Brain microvascular endothelial cell (primary cell): ENCODE measurements at regions not wholly inside any gene's neighbourhood (a gene's known extent, or its start where the extent isn't known, plus 50 kb on each side); places are given as distances from the start of the nearest gene placed in this dataset.

ENCODE experiments used
- DNase-seq: peaks from one replicate; pipeline ENCODE4 v3.0.0-alpha.2; 2020
- H3K27ac ChIP-seq: fragments of 250-450 bp; sonication (Bioruptor Pico); 2 replicates; pipeline ENCODE4 v1.5.1; 2020; ENCODE audit warnings: mild to moderate bottlenecking, moderate library complexity
- H3K27me3 ChIP-seq: fragments of 250-450 bp; sonication (Bioruptor Pico); replicated peaks from 2 replicates; pipeline ENCODE4 v1.5.1; 2020; ENCODE audit warnings: mild to moderate bottlenecking
- H3K36me3 ChIP-seq: fragments of 250-450 bp; sonication (Bioruptor Pico); replicated peaks from 2 replicates; pipeline ENCODE4 v1.5.1; 2020; ENCODE audit warnings: mild to moderate bottlenecking
- H3K4me3 ChIP-seq: 2 replicates; pipeline ENCODE4 v1.5.1; 2011; ENCODE audit warnings: low read depth, mild to moderate bottlenecking, control low read depth, low read length, moderate library complexity
- in situ Hi-C: cut with HindIII; loops from 2 replicates; pipeline ENCODE4 v1.10.0; 2017; ENCODE audit warnings: low sequenced_read_pairs, low pct_ligation_motif_present
- TF ChIP-seq, protein P1 (sequence below): IDR thresholded peaks from 2 replicates; pipeline ENCODE4 v1.5.1; 2011; ENCODE audit warnings: low read depth, mild to moderate bottlenecking, moderate library complexity, low read length, control low read depth, inconsistent platforms; ENCODE audit errors: missing control alignments

DNA sequence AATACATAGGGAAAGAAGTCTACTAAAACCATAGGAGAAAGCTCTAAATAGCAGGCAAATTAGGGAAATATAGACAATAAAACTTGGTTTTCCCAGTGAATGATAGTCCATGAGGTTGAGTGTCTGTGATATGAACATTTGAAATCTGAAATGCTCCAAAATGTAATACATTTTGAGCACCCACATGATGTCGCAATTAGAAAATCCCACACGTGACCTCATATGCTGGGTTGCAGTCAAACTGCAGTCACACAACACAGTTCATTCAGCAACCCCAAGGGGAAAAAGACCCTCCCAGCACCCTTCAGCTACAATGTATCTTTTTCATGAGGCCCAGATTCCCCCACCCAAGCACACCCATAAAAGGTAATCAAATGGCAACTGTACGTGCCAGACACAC lies 155.6 kb downstream of the BTC start:
- H3K4me3 ChIP-seq, result no peak overlapping the region
- in situ Hi-C loops, result no loop called here
- no peaks in the 10 kb centered on the region for H3K27me3 ChIP-seq
- no peaks in the 10 kb centered on the region for H3K36me3 ChIP-seq
- no peak overlapping the region for H3K27ac ChIP-seq
- DNase-seq, result no peak
- TF ChIP-seq, protein P1, sequence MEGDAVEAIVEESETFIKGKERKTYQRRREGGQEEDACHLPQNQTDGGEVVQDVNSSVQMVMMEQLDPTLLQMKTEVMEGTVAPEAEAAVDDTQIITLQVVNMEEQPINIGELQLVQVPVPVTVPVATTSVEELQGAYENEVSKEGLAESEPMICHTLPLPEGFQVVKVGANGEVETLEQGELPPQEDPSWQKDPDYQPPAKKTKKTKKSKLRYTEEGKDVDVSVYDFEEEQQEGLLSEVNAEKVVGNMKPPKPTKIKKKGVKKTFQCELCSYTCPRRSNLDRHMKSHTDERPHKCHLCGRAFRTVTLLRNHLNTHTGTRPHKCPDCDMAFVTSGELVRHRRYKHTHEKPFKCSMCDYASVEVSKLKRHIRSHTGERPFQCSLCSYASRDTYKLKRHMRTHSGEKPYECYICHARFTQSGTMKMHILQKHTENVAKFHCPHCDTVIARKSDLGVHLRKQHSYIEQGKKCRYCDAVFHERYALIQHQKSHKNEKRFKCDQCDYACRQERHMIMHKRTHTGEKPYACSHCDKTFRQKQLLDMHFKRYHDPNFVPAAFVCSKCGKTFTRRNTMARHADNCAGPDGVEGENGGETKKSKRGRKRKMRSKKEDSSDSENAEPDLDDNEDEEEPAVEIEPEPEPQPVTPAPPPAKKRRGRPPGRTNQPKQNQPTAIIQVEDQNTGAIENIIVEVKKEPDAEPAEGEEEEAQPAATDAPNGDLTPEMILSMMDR, result no peak

DNA sequence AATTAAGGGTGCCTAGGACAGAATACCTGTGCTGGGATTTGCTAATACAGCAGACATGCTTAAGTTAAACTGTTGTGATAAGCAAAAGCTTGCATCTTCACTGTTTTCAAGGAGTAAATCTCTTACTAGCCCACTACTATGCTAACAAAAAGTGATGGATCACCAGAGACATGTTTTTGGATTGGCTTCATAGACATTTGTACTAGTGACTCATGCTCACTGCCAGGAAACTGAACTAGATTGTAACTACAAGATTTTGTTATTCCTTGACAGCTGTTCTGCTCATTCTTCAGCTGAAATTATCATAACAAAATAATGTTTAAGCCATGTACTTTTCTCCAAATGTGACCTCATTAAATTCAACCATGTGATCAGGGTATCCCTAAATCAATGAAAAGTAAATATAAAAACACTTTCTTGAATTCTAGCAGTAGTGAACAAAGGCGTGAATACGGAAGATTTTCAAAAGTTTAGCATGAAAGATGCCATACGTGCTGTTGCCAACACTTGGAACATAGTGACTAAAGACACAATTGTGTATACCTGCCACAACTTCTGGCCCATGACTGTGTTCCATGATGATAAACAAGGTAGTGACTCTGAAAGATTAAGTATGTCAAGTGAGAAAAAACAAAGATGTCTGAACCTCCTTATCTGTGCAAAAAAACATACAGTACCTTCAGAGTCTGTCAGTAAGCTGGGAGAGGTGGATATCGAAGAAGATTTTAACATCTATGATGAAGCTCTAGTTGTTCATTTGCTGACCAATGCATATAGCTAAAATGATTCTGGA lies 154.0 kb downstream of the BTC start:
- Histone ChIP-seq H3K27me3 (no peaks in the 10 kb centered on the region), H3K36me3 (no peaks in the 10 kb centered on the region), H3K4me3 (no peak overlapping the region), H3K27ac (no peak overlapping the region)
- TF ChIP-seq, protein P1, result no peak
- DNase-seq, result peak; percentile 63
- in situ Hi-C loops, result no loop called here

DNA sequence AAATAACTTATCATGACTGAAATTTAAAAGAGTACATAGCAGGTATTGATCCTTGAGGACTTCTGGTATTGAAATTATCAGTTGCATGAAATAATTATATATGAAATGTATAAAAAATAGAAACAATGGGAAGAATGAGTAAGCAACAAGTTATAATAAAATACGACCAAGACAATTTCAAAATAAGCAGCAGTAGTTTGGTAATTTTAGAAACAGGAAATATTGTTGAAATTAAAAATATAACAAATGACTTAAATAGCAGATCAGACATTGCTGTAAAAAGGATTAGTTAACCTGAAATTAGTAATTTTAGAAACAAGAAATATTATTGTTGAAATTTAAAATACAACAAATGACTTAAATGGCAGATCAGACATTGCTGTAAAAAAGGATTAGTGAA lies 152.3 kb downstream of the BTC start:
- no peak overlapping the region for H3K27ac ChIP-seq
- H3K36me3 ChIP-seq, result no peaks in the 10 kb centered on the region
- no peaks in the 10 kb centered on the region for H3K27me3 ChIP-seq
- TF ChIP-seq, protein P1, result no peak
- no peak for DNase-seq
- in situ Hi-C loops, result no loop called here
- no peak overlapping the region for H3K4me3 ChIP-seq

DNA sequence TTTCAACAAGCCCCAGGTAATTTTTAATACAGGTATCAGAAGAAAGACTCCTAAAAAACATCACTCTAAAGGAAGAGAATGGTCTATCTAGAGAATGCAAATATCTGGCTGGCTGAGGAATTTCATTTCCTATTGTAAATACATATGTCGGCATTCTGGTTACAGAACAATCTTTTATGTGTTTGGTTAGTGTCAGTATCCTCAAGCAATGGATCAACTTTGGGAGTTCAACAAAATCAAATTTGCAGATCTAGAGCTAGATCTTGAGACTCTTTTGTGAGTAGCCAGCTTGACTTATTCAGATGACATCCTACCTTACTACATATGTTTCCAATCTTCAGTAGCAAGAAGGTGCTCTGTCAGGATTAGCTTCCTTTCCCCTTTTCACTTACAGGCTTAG lies 145.1 kb downstream of the BTC start:
- TF ChIP-seq, protein P1, result no peak
- Histone ChIP-seq H3K27ac (no peak overlapping the region), H3K36me3 (no peaks in the 10 kb centered on the region), H3K27me3 (no peaks in the 10 kb centered on the region), H3K4me3 (no peak overlapping the region)
- DNase-seq, result no peak
- in situ Hi-C loops, result no loop called here

DNA sequence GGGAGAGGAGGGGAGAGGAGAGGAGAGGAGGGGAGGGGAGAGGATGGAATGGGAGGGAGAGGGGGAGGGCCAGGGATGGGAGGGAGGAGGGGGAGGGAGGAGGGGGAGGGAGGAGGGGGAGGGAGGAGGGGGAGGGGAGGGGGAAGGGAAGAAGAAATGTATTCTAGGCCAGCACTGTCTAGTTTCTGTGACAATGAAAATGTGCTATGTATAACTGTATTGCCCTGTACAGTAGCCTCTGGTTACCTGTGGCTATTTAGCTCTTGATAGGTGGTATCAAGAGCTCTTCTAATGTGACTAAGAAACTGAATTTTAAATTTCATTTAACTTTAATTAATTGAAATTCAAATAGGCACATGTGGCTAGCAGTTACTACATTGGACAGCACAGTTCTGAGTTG lies 143.1 kb downstream of the BTC start:
- H3K4me3 ChIP-seq, result no peak overlapping the region
- no peaks in the 10 kb centered on the region for H3K27me3 ChIP-seq
- DNase-seq, result no peak
- in situ Hi-C loops, result loop anchor here (25.0 kb wide), 1 partner anchor 114 kb away; no protein-coding TSS in a partner anchor
- TF ChIP-seq, protein P1, result no peak
- H3K36me3 ChIP-seq, result no peaks in the 10 kb centered on the region
- H3K27ac ChIP-seq, result no peak overlapping the region
